Liver (tissue), 3 donors: ENCODE measurements at regions not wholly inside any gene's neighbourhood (a gene's known extent, or its start where the extent isn't known, plus 50 kb on each side); places are given as distances from the start of the nearest gene placed in this dataset.

Source experiments
- ATF3 ChIP-seq: IDR thresholded peaks from 2 replicates; pipeline ENCODE4 v1.6.1; 2016; ENCODE audit warnings: antibody characterized with exemption
- CTCF ChIP-seq: fragments of 150-350 bp; IDR thresholded peaks from 2 replicates; pipeline ENCODE4 v1.5.1; 2017; ENCODE audit warnings: improper control_type of control experiment, low read depth, low read length; ENCODE audit not compliant: missing input control
- EGR1 ChIP-seq, 2 donors: IDR thresholded peaks; 2 replicates each; pipeline ENCODE4 v1.6.1; 2016 to 2018; ENCODE audit warnings: antibody characterized with exemption in 2 of 2, low read depth in 2 of 2
- FOXA1 ChIP-seq: IDR thresholded peaks from 2 replicates; pipeline ENCODE4 v1.6.1; 2016; ENCODE audit warnings: antibody characterized with exemption
- GABPA ChIP-seq, 2 donors: IDR thresholded peaks in 1 of 2; conservative IDR thresholded peaks in 1 of 2; 2 replicates each; pipeline ENCODE4 v1.6.1; 2016; ENCODE audit warnings: antibody characterized with exemption in 2 of 2, mild to moderate bottlenecking in 1 of 2, moderate library complexity in 1 of 2
- JUND ChIP-seq, 2 donors: IDR thresholded peaks; 2 replicates each; pipeline ENCODE4 v1.6.1; 2016; ENCODE audit warnings: antibody characterized with exemption in 2 of 2
- RAD21 ChIP-seq, 2 donors: IDR thresholded peaks; 2 replicates each; pipeline ENCODE4 v1.6.1; 2016; ENCODE audit warnings: antibody characterized with exemption in 2 of 2, mild to moderate bottlenecking in 2 of 2
- TAF1 ChIP-seq: conservative IDR thresholded peaks from 2 replicates; pipeline ENCODE4 v1.6.1; 2016; ENCODE audit warnings: antibody characterized with exemption, mild to moderate bottlenecking
- YY1 ChIP-seq: IDR thresholded peaks from 2 replicates; pipeline ENCODE4 v1.6.1; 2016; ENCODE audit warnings: antibody characterized with exemption, mild to moderate bottlenecking
- TF ChIP-seq, protein P1 (sequence below): IDR thresholded peaks from 2 replicates; pipeline ENCODE4 v1.6.1; 2016; ENCODE audit warnings: antibody characterized with exemption, mild to moderate bottlenecking
- TF ChIP-seq, protein P2 (sequence below): IDR thresholded peaks from 2 replicates; pipeline ENCODE4 v1.6.1; 2016; ENCODE audit warnings: antibody characterized with exemption
- TF ChIP-seq, protein P3 (sequence below): IDR thresholded peaks from 2 replicates; pipeline ENCODE4 v1.6.1; 2016; ENCODE audit warnings: antibody characterized with exemption
- donor health status: healthy.
- donor health status: healthy.

DNA sequence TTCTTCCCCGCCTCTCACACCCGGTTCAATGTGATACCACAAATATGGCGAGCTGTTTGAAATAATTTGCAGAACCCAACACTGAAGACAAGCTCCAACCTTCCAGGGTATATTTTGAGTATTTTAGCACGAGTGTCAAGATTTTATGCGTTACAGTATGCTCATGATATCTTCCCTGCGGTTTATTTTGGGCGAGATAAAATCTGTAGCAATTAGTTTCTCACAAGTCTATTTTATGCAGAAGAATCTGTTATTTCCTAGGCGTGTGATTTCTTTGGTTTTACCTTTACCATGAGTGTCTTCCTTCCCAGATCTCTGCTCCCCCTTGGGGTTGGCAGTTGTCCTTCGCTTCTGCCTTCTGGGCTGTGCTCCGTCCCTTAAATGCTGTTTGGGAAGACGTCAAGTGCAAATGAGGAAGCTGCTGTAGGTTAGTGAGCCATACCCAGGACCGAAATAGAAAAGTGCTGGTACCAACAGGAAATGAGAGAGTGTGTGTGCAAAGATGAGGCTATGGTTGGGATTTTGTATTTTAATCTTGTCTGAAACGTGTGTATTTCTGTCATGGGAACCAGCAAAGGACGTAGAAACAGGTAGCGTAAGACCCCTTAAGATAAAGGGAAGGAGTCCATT is 299.8 kb downstream of the KLF6 start:
- no peak for TF ChIP-seq CTCF
- TF ChIP-seq JUND (IDR thresholded peaks at IDR 0.05) = no peak
- no peak for TF ChIP-seq ATF3
- no peak for TF ChIP-seq RAD21 (IDR thresholded peaks at IDR 0.05)
- no peak for TF ChIP-seq EGR1 (IDR thresholded peaks at IDR 0.05; ENCODE audit: low read depth in 2 of 2)
- no peak for TF ChIP-seq FOXA1
- TF ChIP-seq TAF1 = no peak
- TF ChIP-seq YY1 = no peak
- no peak for TF ChIP-seq GABPA (IDR thresholded peaks at IDR 0.05 in 1 of 2, conservative IDR thresholded peaks at IDR 0.05 in 1 of 2)
- TF ChIP-seq, protein P1, sequence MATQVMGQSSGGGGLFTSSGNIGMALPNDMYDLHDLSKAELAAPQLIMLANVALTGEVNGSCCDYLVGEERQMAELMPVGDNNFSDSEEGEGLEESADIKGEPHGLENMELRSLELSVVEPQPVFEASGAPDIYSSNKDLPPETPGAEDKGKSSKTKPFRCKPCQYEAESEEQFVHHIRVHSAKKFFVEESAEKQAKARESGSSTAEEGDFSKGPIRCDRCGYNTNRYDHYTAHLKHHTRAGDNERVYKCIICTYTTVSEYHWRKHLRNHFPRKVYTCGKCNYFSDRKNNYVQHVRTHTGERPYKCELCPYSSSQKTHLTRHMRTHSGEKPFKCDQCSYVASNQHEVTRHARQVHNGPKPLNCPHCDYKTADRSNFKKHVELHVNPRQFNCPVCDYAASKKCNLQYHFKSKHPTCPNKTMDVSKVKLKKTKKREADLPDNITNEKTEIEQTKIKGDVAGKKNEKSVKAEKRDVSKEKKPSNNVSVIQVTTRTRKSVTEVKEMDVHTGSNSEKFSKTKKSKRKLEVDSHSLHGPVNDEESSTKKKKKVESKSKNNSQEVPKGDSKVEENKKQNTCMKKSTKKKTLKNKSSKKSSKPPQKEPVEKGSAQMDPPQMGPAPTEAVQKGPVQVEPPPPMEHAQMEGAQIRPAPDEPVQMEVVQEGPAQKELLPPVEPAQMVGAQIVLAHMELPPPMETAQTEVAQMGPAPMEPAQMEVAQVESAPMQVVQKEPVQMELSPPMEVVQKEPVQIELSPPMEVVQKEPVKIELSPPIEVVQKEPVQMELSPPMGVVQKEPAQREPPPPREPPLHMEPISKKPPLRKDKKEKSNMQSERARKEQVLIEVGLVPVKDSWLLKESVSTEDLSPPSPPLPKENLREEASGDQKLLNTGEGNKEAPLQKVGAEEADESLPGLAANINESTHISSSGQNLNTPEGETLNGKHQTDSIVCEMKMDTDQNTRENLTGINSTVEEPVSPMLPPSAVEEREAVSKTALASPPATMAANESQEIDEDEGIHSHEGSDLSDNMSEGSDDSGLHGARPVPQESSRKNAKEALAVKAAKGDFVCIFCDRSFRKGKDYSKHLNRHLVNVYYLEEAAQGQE = no peak
- TF ChIP-seq, protein P2, sequence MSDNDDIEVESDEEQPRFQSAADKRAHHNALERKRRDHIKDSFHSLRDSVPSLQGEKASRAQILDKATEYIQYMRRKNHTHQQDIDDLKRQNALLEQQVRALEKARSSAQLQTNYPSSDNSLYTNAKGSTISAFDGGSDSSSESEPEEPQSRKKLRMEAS = no peak
- TF ChIP-seq, protein P3, sequence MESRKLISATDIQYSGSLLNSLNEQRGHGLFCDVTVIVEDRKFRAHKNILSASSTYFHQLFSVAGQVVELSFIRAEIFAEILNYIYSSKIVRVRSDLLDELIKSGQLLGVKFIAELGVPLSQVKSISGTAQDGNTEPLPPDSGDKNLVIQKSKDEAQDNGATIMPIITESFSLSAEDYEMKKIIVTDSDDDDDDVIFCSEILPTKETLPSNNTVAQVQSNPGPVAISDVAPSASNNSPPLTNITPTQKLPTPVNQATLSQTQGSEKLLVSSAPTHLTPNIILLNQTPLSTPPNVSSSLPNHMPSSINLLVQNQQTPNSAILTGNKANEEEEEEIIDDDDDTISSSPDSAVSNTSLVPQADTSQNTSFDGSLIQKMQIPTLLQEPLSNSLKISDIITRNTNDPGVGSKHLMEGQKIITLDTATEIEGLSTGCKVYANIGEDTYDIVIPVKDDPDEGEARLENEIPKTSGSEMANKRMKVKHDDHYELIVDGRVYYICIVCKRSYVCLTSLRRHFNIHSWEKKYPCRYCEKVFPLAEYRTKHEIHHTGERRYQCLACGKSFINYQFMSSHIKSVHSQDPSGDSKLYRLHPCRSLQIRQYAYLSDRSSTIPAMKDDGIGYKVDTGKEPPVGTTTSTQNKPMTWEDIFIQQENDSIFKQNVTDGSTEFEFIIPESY = no peak
